HEK293T (cell line): ENCODE measurements at regions not wholly inside any gene's neighbourhood (a gene's known extent, or its start where the extent isn't known, plus 50 kb on each side); places are given as distances from the start of the nearest gene placed in this dataset.

Experiments used
- BHLHE40 ChIP-seq: fragments of 450-650 bp; IDR thresholded peaks from 2 replicates; pipeline ENCODE4 v1.6.1; 2016; ENCODE audit warnings: mild to moderate bottlenecking, moderate library complexity, borderline replicate concordance
- FOXK2 ChIP-seq: fragments of 450-650 bp; IDR thresholded peaks from 2 replicates; pipeline ENCODE4 v1.6.1; 2016; ENCODE audit warnings: mild to moderate bottlenecking
- LEF1 ChIP-seq: fragments of 450-650 bp; IDR thresholded peaks from 2 replicates; pipeline ENCODE4 v1.6.1; 2017; ENCODE audit warnings: mild to moderate bottlenecking, borderline replicate concordance
- SP1 ChIP-seq: fragments of 450-650 bp; IDR thresholded peaks from 2 replicates; pipeline ENCODE4 v1.6.1; 2017
- ZNF384 ChIP-seq: fragments of 450-650 bp; IDR thresholded peaks from 2 replicates; pipeline ENCODE4 v1.6.1; 2016

- TF ChIP-seq BHLHE40 (no peak), LEF1 (no peak), FOXK2 (no peak), ZNF384 (no peak), SP1 (no peak)
Measured at GRCh38 chr1:8252266-8252951, 65.5 kb upstream of the SLC45A1 start.
